HEK293T (cell line): ENCODE measurements at regions not wholly inside any gene's neighbourhood (a gene's known extent, or its start where the extent isn't known, plus 50 kb on each side); places are given as distances from the start of the nearest gene placed in this dataset.

Experiments
- ARNT ChIP-seq: fragments of 450-650 bp; IDR thresholded peaks from 2 replicates; pipeline ENCODE4 v1.6.1; 2017; ENCODE audit warnings: mild to moderate bottlenecking
- CTBP1 ChIP-seq: fragments of 450-650 bp; IDR thresholded peaks from 2 replicates; pipeline ENCODE4 v1.6.1; 2016; ENCODE audit warnings: borderline replicate concordance
- ELF4 ChIP-seq: fragments of 450-650 bp; IDR thresholded peaks from 2 replicates; pipeline ENCODE4 v1.6.1; 2017; ENCODE audit warnings: antibody characterized with exemption
- FOXA1 ChIP-seq: fragments of 450-650 bp; IDR thresholded peaks from 2 replicates; pipeline ENCODE4 v1.6.1; 2016; ENCODE audit warnings: mild to moderate bottlenecking
- FOXK2 ChIP-seq: fragments of 450-650 bp; IDR thresholded peaks from 2 replicates; pipeline ENCODE4 v1.6.1; 2016; ENCODE audit warnings: mild to moderate bottlenecking
- HDGF ChIP-seq: fragments of 450-650 bp; IDR thresholded peaks from 2 replicates; pipeline ENCODE4 v1.6.1; 2017; ENCODE audit warnings: antibody characterized with exemption, borderline replicate concordance
- L3MBTL2 ChIP-seq: fragments of 450-650 bp; conservative IDR thresholded peaks from 2 replicates; pipeline ENCODE4 v1.6.1; 2016; ENCODE audit warnings: mild to moderate bottlenecking
- NFRKB ChIP-seq: fragments of 450-650 bp; IDR thresholded peaks from 2 replicates; pipeline ENCODE4 v1.6.1; 2016; ENCODE audit warnings: mild to moderate bottlenecking, moderate library complexity
- SP1 ChIP-seq: fragments of 450-650 bp; IDR thresholded peaks from 2 replicates; pipeline ENCODE4 v1.6.1; 2017
- SUZ12 ChIP-seq: fragments of 450-650 bp; IDR thresholded peaks from 2 replicates; pipeline ENCODE4 v1.6.1; 2016; ENCODE audit warnings: mild to moderate bottlenecking
- TARDBP ChIP-seq: fragments of 450-650 bp; IDR thresholded peaks from 2 replicates; pipeline ENCODE4 v1.6.1; 2016
- TF ChIP-seq, protein P1 (sequence below): fragments of 450-650 bp; IDR thresholded peaks from 2 replicates; pipeline ENCODE4 v1.6.1; 2016

DNA sequence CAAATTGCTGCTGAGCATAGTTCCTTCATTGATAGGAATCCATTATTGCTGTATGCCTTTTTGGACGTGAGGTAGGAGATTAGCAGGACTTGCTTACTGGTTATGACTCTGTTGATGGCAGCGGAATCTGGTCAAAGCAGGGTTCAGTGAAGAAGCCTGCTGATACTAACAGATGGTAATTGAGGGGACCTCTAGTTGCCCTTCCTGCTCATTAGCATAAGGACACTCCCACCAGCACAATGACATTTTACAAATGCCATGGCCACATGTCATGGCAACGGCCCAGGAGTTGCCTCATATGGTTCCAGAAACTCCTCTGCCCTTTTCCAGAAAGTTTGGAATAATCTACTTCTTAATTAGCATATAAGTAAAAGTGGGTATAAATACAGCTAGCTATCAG is 417.5 kb downstream of the CDC14C start:
- TF ChIP-seq SUZ12, result no peak
- no peak for TF ChIP-seq SP1
- no peak for TF ChIP-seq HDGF
- no peak for TF ChIP-seq FOXK2
- TF ChIP-seq FOXA1, result no peak
- no peak for TF ChIP-seq ELF4
- TF ChIP-seq, protein P1, sequence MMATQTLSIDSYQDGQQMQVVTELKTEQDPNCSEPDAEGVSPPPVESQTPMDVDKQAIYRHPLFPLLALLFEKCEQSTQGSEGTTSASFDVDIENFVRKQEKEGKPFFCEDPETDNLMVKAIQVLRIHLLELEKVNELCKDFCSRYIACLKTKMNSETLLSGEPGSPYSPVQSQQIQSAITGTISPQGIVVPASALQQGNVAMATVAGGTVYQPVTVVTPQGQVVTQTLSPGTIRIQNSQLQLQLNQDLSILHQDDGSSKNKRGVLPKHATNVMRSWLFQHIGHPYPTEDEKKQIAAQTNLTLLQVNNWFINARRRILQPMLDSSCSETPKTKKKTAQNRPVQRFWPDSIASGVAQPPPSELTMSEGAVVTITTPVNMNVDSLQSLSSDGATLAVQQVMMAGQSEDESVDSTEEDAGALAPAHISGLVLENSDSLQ, result no peak
- no peak for TF ChIP-seq CTBP1
- TF ChIP-seq TARDBP, result no peak
- TF ChIP-seq ARNT, result no peak
- no peak for TF ChIP-seq L3MBTL2
- TF ChIP-seq NFRKB, result no peak
